ENCODE measurements at regions not wholly inside any gene's neighbourhood (a gene's known extent, or its start where the extent isn't known, plus 50 kb on each side); places are given as distances from the start of the nearest gene placed in this dataset.
A peak's percentile ranks its signal among the peaks of the same experiment; 100 is the strongest.

DNA sequence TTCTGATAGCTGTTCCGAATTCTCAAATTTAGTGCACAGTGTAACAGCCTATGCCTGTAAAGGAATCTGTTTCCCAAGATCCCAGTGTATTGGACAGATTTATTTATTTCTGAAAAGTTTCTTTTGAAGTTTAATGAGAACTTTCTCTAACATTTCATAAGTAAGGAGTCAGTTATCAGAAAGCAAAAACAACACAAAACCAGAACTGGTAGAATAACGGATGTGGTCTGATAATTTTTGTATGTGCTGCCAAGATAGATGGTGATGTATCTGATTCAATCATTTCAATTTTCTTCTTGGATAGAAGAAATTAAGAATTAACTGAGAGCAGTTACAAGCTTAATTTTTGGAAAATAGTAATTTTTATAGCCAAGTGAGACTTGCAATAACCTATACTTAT is 374.3 kb downstream of the SOCS6 start:
- Mint-ChIP-seq H3K9me3 (peaks cover 0 to 3% (median 3%) of the 10 kb centered on the region in 8 donors), H3K4me3 (peak overlapping the region in 6 of 8 donors; percentile 19 to 73 (median 56)), H3K27me3 (no peaks in the 10 kb centered on the region), H3K4me1 (peaks cover 21 to 36% (median 31%) of the 10 kb centered on the region in 4 donors), H3K27ac (peak overlapping the region; percentile 70 to 98 (median 89)), H3K36me3 (no peaks in the 10 kb centered on the region)
- ChIA-PET CTCF (ENCODE audit: partially characterized antibody) (interaction anchor here (1.5 to 1.8 kb wide), 2 partner anchors 64 to 66 kb away, joined by 3 to 7 read pairs; no protein-coding TSS in a partner anchor), POLR2A (ENCODE audit: partially characterized antibody) (interaction anchor here (0.6 to 2.2 kb wide), 6 partner anchors 9 to 41 kb away, joined by 3 to 15 read pairs (median 4); no protein-coding TSS in a partner anchor)
- Histone ChIP-seq H3K27ac (ENCODE audit: low read depth, low read length) (peak overlapping the region; percentile 10), H3K4me3 (ENCODE audit: low read length in 2 of 2) (no peak overlapping the region), H3K36me3 (ENCODE audit: insufficient read depth, low read length) (no peaks in the 10 kb centered on the region), H3K4me1 (ENCODE audit: insufficient read depth, low read length) (peaks cover 46% of the 10 kb centered on the region), H3K9me3 (ENCODE audit: control insufficient read depth in 1 of 2, low read length in 2 of 2) (no peaks in the 10 kb centered on the region), H3K27me3 (ENCODE audit: insufficient read depth, low read length) (no peaks in the 10 kb centered on the region)
- intact Hi-C loops (cut with micrococcal nuclease) = loop anchor here (1.0 to 5.0 kb wide), 2 partner anchors 9 to 66 kb away; no protein-coding TSS in a partner anchor
- peak in 4 of 5 donors; percentile 15 to 37 (median 28) for DNase-seq

DNA sequence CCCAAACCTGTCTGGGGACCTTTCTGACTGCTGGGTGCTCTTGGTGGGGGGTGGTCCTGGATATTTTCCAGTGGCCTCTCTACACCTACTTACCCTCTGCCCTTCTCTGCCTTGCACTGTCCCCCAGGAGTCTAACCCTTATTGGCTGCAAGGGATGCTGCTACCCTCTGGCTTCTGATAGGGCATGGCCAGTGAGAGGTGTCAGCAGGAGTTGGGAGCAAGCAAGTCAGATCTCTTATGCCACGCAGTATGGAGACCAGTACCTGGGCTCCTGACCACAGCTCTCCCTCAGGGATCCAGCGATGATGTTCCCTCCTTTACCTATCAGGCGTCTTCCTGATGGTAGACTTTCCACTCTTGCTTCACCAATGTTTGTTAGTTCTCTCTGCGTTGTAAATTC is 373.7 kb downstream of the SOCS6 start:
- peak overlapping the region in 5 of 8 donors; percentile 19 to 73 (median 55) for H3K4me3 Mint-ChIP-seq
- Histone ChIP-seq H3K9me3 (ENCODE audit: control insufficient read depth in 1 of 2, low read length in 2 of 2) (no peaks in the 10 kb centered on the region), H3K36me3 (ENCODE audit: insufficient read depth, low read length) (no peaks in the 10 kb centered on the region), H3K4me3 (ENCODE audit: low read length in 2 of 2) (peak overlapping the region in 1 of 2 donors; percentile 5), H3K4me1 (ENCODE audit: insufficient read depth, low read length) (peaks cover 51% of the 10 kb centered on the region), H3K27ac (ENCODE audit: low read depth, low read length) (peak overlapping the region; percentile 10), H3K27me3 (ENCODE audit: insufficient read depth, low read length) (no peaks in the 10 kb centered on the region)
- no peak for DNase-seq
- intact Hi-C loops (cut with micrococcal nuclease) = loop anchor here (5.0 kb wide), 1 partner anchor 65 kb away; no protein-coding TSS in a partner anchor
- POLR2A ChIA-PET (ENCODE audit: partially characterized antibody) = interaction anchor here (0.6 to 2.2 kb wide), 5 partner anchors 10 to 41 kb away, joined by 3 to 15 read pairs (median 3); no protein-coding TSS in a partner anchor
- H3K4me1 Mint-ChIP-seq = peaks cover 22 to 36% (median 31%) of the 10 kb centered on the region in 4 donors
- peak overlapping the region; percentile 70 to 98 (median 89) for H3K27ac Mint-ChIP-seq
- no peaks in the 10 kb centered on the region for H3K27me3 Mint-ChIP-seq
- H3K36me3 Mint-ChIP-seq = no peaks in the 10 kb centered on the region
- peaks cover 0 to 4% (median 2%) of the 10 kb centered on the region in 8 donors for H3K9me3 Mint-ChIP-seq
- CTCF ChIA-PET (ENCODE audit: partially characterized antibody) = interaction anchor here (1.5 to 1.8 kb wide), 2 partner anchors 64 to 65 kb away, joined by 3 to 7 read pairs; no protein-coding TSS in a partner anchor

DNA sequence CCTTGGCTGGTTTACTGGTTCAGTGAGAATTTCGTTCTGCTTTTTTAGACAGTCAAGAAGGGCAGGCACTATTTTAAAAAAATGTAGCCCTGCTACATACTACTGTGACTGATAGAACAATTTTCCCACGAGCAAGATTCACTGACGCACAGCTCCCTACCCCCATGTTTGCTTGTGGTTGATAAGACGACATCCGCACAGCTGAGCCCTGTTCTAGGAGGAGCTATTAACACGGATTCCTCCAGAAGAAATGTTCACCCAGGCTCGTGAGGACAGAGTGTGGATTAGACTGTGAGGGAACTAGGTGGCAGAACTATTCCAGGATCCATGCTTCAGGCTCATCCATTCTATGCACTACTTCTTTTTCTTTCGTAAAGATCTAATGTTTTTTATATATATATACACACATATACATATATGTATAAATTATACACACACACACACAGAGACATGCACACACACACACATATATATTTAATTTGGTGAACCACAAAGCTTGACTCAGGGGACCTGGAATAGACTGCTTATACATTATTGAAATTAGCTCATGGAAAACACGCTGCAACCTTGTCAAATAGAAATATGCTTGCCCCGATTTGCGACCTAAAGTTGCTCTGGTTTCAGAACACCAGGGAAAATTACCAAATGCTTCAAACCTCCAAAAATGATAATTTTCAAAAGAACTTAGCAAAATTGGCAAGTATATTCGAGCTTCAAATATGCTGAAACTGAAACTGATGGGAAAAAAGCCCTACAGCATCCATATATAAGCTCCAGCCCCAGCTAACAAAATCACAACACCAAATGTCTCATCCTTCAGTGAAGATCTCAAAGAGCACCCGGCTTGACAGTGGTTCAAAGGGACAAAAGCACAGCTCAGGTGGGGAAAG is 370.4 kb downstream of the SOCS6 start:
- intact Hi-C loops (cut with micrococcal nuclease) = loop anchor here (1.0 kb wide), 2 partner anchors 13 to 38 kb away; no protein-coding TSS in a partner anchor
- Mint-ChIP-seq H3K27me3 (no peaks in the 10 kb centered on the region), H3K9me3 (peaks cover 0 to 3% (median 0%) of the 10 kb centered on the region in 8 donors), H3K4me3 (peak overlapping the region; percentile 46 to 76 (median 70)), H3K27ac (peak overlapping the region; percentile 81 to 90 (median 87)), H3K4me1 (peaks cover 23 to 36% (median 27%) of the 10 kb centered on the region in 4 donors), H3K36me3 (no peaks in the 10 kb centered on the region)
- no peaks in the 10 kb centered on the region for H3K9me3 ChIP-seq (ENCODE audit: control insufficient read depth in 1 of 2, low read length in 2 of 2)
- peak; percentile 68 to 80 (median 72) for DNase-seq
- no peak overlapping the region for H3K4me3 ChIP-seq (ENCODE audit: low read length in 2 of 2)
- peak overlapping the region; percentile 11 for H3K27ac ChIP-seq (ENCODE audit: low read depth, low read length)
- H3K27me3 ChIP-seq (ENCODE audit: insufficient read depth, low read length) = no peaks in the 10 kb centered on the region
- H3K4me1 ChIP-seq (ENCODE audit: insufficient read depth, low read length) = peaks cover 50% of the 10 kb centered on the region
- CTCF ChIA-PET (ENCODE audit: partially characterized antibody) = interaction anchor here (1.0 to 3.7 kb wide), 10 partner anchors 9 to 123 kb away, joined by 3 to 25 read pairs (median 4); no protein-coding TSS in a partner anchor
- POLR2A ChIA-PET (ENCODE audit: partially characterized antibody) = interaction anchor here (0.6 to 2.8 kb wide), 15 partner anchors 8 to 60 kb away, joined by 3 to 34 read pairs (median 3); no protein-coding TSS in a partner anchor
- H3K36me3 ChIP-seq (ENCODE audit: insufficient read depth, low read length) = no peaks in the 10 kb centered on the region

DNA sequence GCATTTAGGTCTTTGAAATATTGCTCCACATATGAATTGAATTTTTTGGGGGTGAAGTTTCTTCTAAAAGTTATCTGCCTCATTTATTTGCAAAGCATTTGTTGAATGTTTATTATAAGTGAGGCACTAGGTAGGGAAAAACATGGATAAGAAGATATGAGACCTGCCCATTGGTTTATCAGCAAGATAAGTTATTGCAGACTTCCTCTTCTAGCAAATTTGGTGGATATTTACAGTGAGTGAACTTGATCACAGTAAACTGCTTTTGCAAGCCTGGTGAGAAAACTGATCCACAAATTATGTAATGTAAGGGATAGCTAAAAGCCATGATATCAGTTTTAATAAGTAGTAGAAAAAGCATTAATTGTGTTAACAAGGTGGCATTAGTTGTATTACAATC is 364.8 kb downstream of the SOCS6 start:
- H3K27me3 ChIP-seq (ENCODE audit: insufficient read depth, low read length) = no peaks in the 10 kb centered on the region
- Mint-ChIP-seq H3K4me1 (peaks cover 9 to 13% (median 11%) of the 10 kb centered on the region in 4 donors), H3K36me3 (no peaks in the 10 kb centered on the region), H3K27me3 (no peaks in the 10 kb centered on the region), H3K9me3 (peaks cover 0 to 13% (median 5%) of the 10 kb centered on the region in 8 donors), H3K4me3 (no peak overlapping the region), H3K27ac (no peak overlapping the region)
- H3K36me3 ChIP-seq (ENCODE audit: insufficient read depth, low read length) = no peaks in the 10 kb centered on the region
- peaks cover 17% of the 10 kb centered on the region for H3K4me1 ChIP-seq (ENCODE audit: insufficient read depth, low read length)
- no peak for DNase-seq
- H3K27ac ChIP-seq (ENCODE audit: low read depth, low read length) = no peak overlapping the region
- POLR2A ChIA-PET (ENCODE audit: partially characterized antibody) = interaction anchor here (5.1 kb wide), 1 partner anchor 32 kb away, joined by 23 read pairs; no protein-coding TSS in a partner anchor
- H3K9me3 ChIP-seq (ENCODE audit: control insufficient read depth in 1 of 2, low read length in 2 of 2) = no peaks in the 10 kb centered on the region
- intact Hi-C loops (cut with micrococcal nuclease) = no loop called here
- CTCF ChIA-PET (ENCODE audit: partially characterized antibody) = no interaction called here
- H3K4me3 ChIP-seq (ENCODE audit: low read length in 2 of 2) = no peak overlapping the region

DNA sequence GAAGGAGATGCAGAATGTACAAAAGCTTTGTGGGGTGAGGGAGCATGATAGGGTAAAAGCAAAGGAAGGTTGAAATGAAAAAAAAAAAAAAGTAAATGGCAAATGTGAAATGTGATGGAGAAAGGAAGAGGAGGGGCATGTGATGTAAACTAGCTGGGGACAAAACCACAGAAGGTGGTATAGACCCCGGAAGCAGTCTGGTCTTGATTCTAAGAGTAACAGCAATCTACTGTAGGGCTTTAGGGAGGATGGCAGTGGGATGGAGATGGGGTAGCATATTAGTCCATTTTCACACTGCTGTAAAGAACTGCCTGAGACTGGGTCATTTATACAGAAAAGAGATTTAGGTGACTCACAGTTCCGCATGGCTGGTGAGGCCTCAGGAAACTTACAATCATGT is 362.0 kb downstream of the SOCS6 start:
- H3K36me3 ChIP-seq (ENCODE audit: insufficient read depth, low read length) = no peaks in the 10 kb centered on the region
- peaks cover 7 to 11% (median 9%) of the 10 kb centered on the region in 4 donors for H3K4me1 Mint-ChIP-seq
- CTCF ChIA-PET (ENCODE audit: partially characterized antibody) = interaction anchor here (0.8 to 1.3 kb wide), 4 partner anchors 9 to 132 kb away, joined by 3 to 6 read pairs (median 4); no protein-coding TSS in a partner anchor
- H3K4me3 Mint-ChIP-seq = peak overlapping the region in 2 of 8 donors; percentile 15 to 22
- H3K9me3 ChIP-seq (ENCODE audit: control insufficient read depth in 1 of 2, low read length in 2 of 2) = no peaks in the 10 kb centered on the region
- no peaks in the 10 kb centered on the region for H3K27me3 ChIP-seq (ENCODE audit: insufficient read depth, low read length)
- peaks cover 0 to 11% (median 5%) of the 10 kb centered on the region in 8 donors for H3K9me3 Mint-ChIP-seq
- no peak overlapping the region for H3K4me3 ChIP-seq (ENCODE audit: low read length in 2 of 2)
- POLR2A ChIA-PET (ENCODE audit: partially characterized antibody) = interaction anchor here (0.7 to 5.1 kb wide), 4 partner anchors 9 to 30 kb away, joined by 3 to 23 read pairs (median 6); no protein-coding TSS in a partner anchor
- DNase-seq = no peak
- peaks cover 7% of the 10 kb centered on the region for H3K4me1 ChIP-seq (ENCODE audit: insufficient read depth, low read length)
- H3K36me3 Mint-ChIP-seq = no peaks in the 10 kb centered on the region
- H3K27me3 Mint-ChIP-seq = no peaks in the 10 kb centered on the region
- H3K27ac ChIP-seq (ENCODE audit: low read depth, low read length) = no peak overlapping the region
- H3K27ac Mint-ChIP-seq = peak overlapping the region in 5 of 7 donors; percentile 5 to 72 (median 30)
- intact Hi-C loops (cut with micrococcal nuclease) = no loop called here

DNA sequence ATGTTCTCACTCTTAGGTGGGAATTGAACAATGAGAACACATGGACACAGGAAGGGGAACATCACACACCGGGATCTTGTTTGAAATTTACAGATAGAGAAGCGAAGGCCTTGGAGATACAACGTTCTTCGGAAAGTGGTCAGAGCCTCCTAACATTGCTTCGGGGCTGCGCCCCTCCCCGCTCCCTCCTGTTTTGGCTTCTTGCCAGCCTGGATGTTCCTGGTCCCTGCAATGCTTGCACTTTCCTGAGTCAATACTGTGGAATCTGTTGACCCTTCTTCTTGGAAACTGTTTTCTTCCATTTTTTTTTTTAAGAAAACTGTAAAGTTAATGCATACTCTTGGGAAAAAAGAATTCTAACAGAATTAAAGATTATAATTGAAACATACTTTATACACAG is 360.8 kb downstream of the SOCS6 start:
- H3K4me1 Mint-ChIP-seq = peaks cover 7 to 12% (median 9%) of the 10 kb centered on the region in 4 donors
- Histone ChIP-seq H3K36me3 (ENCODE audit: insufficient read depth, low read length) (no peaks in the 10 kb centered on the region), H3K4me1 (ENCODE audit: insufficient read depth, low read length) (peaks cover 7% of the 10 kb centered on the region), H3K9me3 (ENCODE audit: control insufficient read depth in 1 of 2, low read length in 2 of 2) (no peaks in the 10 kb centered on the region), H3K27ac (ENCODE audit: low read depth, low read length) (no peak overlapping the region), H3K27me3 (ENCODE audit: insufficient read depth, low read length) (no peaks in the 10 kb centered on the region), H3K4me3 (ENCODE audit: low read length in 2 of 2) (no peak overlapping the region)
- peak overlapping the region in 1 of 8 donors; percentile 36 for H3K4me3 Mint-ChIP-seq
- intact Hi-C loops (cut with micrococcal nuclease) = loop anchor here (5.0 kb wide), 1 partner anchor 33 kb away; no protein-coding TSS in a partner anchor
- no peak for DNase-seq
- H3K27me3 Mint-ChIP-seq = no peaks in the 10 kb centered on the region
- ChIA-PET CTCF (ENCODE audit: partially characterized antibody) (no interaction called here), POLR2A (ENCODE audit: partially characterized antibody) (interaction anchor here (1.5 kb wide), 1 partner anchor 10 kb away, joined by 8 read pairs; no protein-coding TSS in a partner anchor)
- no peak overlapping the region for H3K27ac Mint-ChIP-seq
- H3K9me3 Mint-ChIP-seq = peaks cover 0 to 11% (median 5%) of the 10 kb centered on the region in 8 donors
- no peaks in the 10 kb centered on the region for H3K36me3 Mint-ChIP-seq
